Left kidney (tissue), 1 donor: ENCODE measurements at regions not wholly inside any gene's neighbourhood (a gene's known extent, or its start where the extent isn't known, plus 50 kb on each side); places are given as distances from the start of the nearest gene placed in this dataset.
"Not testable (repeated sequence)": the region's sequence is repeated elsewhere in the genome, so short reads cannot be mapped to it uniquely, and the experiment has no call there.

Experiments used
- DNase-seq: peaks from one replicate; pipeline ENCODE4 v3.0.0-alpha.2; 2013

GRCh38 chr2:215536510-215536909, 100.6 kb upstream of the FN1 start:
- DNase-seq = no peak

- peak; percentile 26 for DNase-seq
Measured at GRCh38 chr2:215535741-215536140, 99.9 kb upstream of the FN1 start.

GRCh38 chr2:215535125-215535668, 99.3 kb upstream of the FN1 start:
- DNase-seq = no peak

- not testable (repeated sequence) for DNase-seq
Measured at GRCh38 chr2:215533716-215534115, 97.8 kb upstream of the FN1 start.

GRCh38 chr2:215532844-215533243, 97.0 kb upstream of the FN1 start:
- DNase-seq = no peak

GRCh38 chr2:215531284-215531683, 95.4 kb upstream of the FN1 start:
- DNase-seq = no peak

- no peak for DNase-seq
Measured at GRCh38 chr2:215530191-215530968, 94.5 kb upstream of the FN1 start.

- no peak for DNase-seq
Measured at GRCh38 chr2:215529271-215529670, 93.4 kb upstream of the FN1 start.

GRCh38 chr2:215528555-215528954, 92.7 kb upstream of the FN1 start:
- no peak for DNase-seq

GRCh38 chr2:215527736-215528135, 91.9 kb upstream of the FN1 start:
- no peak for DNase-seq

- DNase-seq = no peak
Measured at GRCh38 chr2:215526341-215526740, 90.5 kb upstream of the FN1 start.

GRCh38 chr2:215522237-215522636, 86.4 kb upstream of the FN1 start:
- no peak for DNase-seq

- DNase-seq = no peak
Measured at GRCh38 chr2:215521031-215521430, 85.2 kb upstream of the FN1 start.

- no peak for DNase-seq
Measured at GRCh38 chr2:215517391-215517790, 81.5 kb upstream of the FN1 start.

- DNase-seq = no peak
Measured at GRCh38 chr2:215514516-215514915, 78.6 kb upstream of the FN1 start.

GRCh38 chr2:215511454-215512346, 75.8 kb upstream of the FN1 start:
- DNase-seq = no peak

- DNase-seq = no peak
Measured at GRCh38 chr2:215507836-215508235, 72.0 kb upstream of the FN1 start.

GRCh38 chr2:215507136-215507535, 71.3 kb upstream of the FN1 start:
- no peak for DNase-seq

GRCh38 chr2:215506604-215506990, 70.7 kb upstream of the FN1 start:
- no peak for DNase-seq

- DNase-seq = no peak
Measured at GRCh38 chr2:215505044-215505786, 69.3 kb upstream of the FN1 start.

GRCh38 chr2:215504547-215504946, 68.7 kb upstream of the FN1 start:
- DNase-seq = no peak

GRCh38 chr2:215503381-215503780, 67.5 kb upstream of the FN1 start:
- no peak for DNase-seq
